SU-DHL-6 (cell line): ENCODE measurements at regions not wholly inside any gene's neighbourhood (a gene's known extent, or its start where the extent isn't known, plus 50 kb on each side); places are given as distances from the start of the nearest gene placed in this dataset.

Source experiments
- H2AFZ ChIP-seq: fragments of 200-600 bp; sonication (generic); 2 replicates; pipeline ENCODE4 v1.6.1; 2014; ENCODE audit warnings: low read depth, mild to moderate bottlenecking, moderate library complexity, mixed read lengths, antibody characterized with exemption, low read length; ENCODE audit not compliant: severe bottlenecking
- H3F3A ChIP-seq: fragments of 200-600 bp; shearing (Covaris generic); 2 replicates; pipeline ENCODE4 v1.6.0; 2016; ENCODE audit warnings: antibody characterized with exemption, mild to moderate bottlenecking; ENCODE audit not compliant: insufficient read depth
- H3K27ac ChIP-seq: fragments of 200-600 bp; sonication (generic); 2 replicates; pipeline ENCODE4 v1.5.1; 2016; ENCODE audit warnings: low read depth, mild to moderate bottlenecking, low read length, moderate library complexity, mixed read lengths
- H3K27me3 ChIP-seq: fragments of 200-600 bp; sonication (generic), shearing (Covaris generic); 2 replicates; pipeline ENCODE4 v1.6.0; 2014; ENCODE audit warnings: mild to moderate bottlenecking, low read length
- H3K36me3 ChIP-seq: fragments of 200-600 bp; sonication (generic); 2 replicates; pipeline ENCODE4 v1.6.1; 2014; ENCODE audit warnings: mild to moderate bottlenecking, low read length, mixed read lengths
- H3K4me2 ChIP-seq: fragments of 300-600, 200-600 bp; shearing (Covaris generic), sonication (generic); 2 replicates; pipeline ENCODE4 v1.6.0; 2014; ENCODE audit warnings: low read length, low read depth, mild to moderate bottlenecking; ENCODE audit not compliant: poor library complexity, severe bottlenecking
- H3K4me3 ChIP-seq: fragments of 200-600 bp; sonication (generic); 2 replicates; pipeline ENCODE4 v1.5.1; 2014; ENCODE audit warnings: antibody characterized with exemption, low read length, mild to moderate bottlenecking, mixed read lengths; ENCODE audit not compliant: insufficient read depth, poor library complexity, severe bottlenecking
- H3K79me2 ChIP-seq: fragments of 200-600 bp; sonication (generic); 2 replicates; pipeline ENCODE4 v1.6.1; 2014; ENCODE audit warnings: mild to moderate bottlenecking, low read length, moderate library complexity; ENCODE audit not compliant: insufficient read depth
- H3K9ac ChIP-seq: fragments of 200-600 bp; sonication (generic); 2 replicates; pipeline ENCODE4 v1.7.0; 2014; ENCODE audit warnings: mild to moderate bottlenecking, low read length
- H3K9me2 ChIP-seq: fragments of 200-600 bp; sonication (generic); replicated peaks from 2 replicates; pipeline ENCODE4 v1.6.1; 2014; ENCODE audit warnings: low read length; ENCODE audit not compliant: insufficient read depth
- H3K9me3 ChIP-seq: fragments of 200-600 bp; sonication (generic); 2 replicates; pipeline ENCODE4 v1.6.1; 2014; ENCODE audit warnings: low read length, mixed read lengths; ENCODE audit not compliant: insufficient read depth
- H4K20me1 ChIP-seq: fragments of 200-600 bp; sonication (generic); 2 replicates; pipeline ENCODE4 v1.6.1; 2014; ENCODE audit warnings: low read depth, mild to moderate bottlenecking, antibody characterized with exemption, low read length, moderate library complexity, mixed read lengths
- CTCF ChIP-seq: fragments of 200-600 bp; sonication (generic); IDR thresholded peaks from one replicate; pipeline ENCODE4 v1.5.1; 2017; ENCODE audit warnings: antibody characterized with exemption, mild to moderate bottlenecking, low read length, moderate library complexity; ENCODE audit not compliant: insufficient read depth, poor library complexity, severe bottlenecking
- EZH2phosphoT487 ChIP-seq: fragments of 200-600 bp; sonication (generic), shearing (Covaris generic); conservative IDR thresholded peaks from 2 replicates; pipeline ENCODE4 v1.6.1; 2018; ENCODE audit warnings: mild to moderate bottlenecking, antibody characterized with exemption, low read length, moderate library complexity, mixed read lengths

- Histone ChIP-seq H3K27ac (no peak overlapping the region), H3K9me3 (no peaks in the 10 kb centered on the region), H3K4me3 (no peak overlapping the region), H3F3A (no peaks in the 10 kb centered on the region), H3K4me2 (no peak overlapping the region), H3K79me2 (no peaks in the 10 kb centered on the region), H2AFZ (no peak overlapping the region), H4K20me1 (no peaks in the 10 kb centered on the region), H3K36me3 (no peaks in the 10 kb centered on the region), H3K9me2 (no peaks in the 10 kb centered on the region), H3K9ac (no peak overlapping the region), H3K27me3 (no peaks in the 10 kb centered on the region)
- TF ChIP-seq EZH2phosphoT487 (no peak), CTCF (no peak)
These were observed 244.9 kb upstream of the BLID start for GRCh38 chr11:122360875-122361274.

DNA sequence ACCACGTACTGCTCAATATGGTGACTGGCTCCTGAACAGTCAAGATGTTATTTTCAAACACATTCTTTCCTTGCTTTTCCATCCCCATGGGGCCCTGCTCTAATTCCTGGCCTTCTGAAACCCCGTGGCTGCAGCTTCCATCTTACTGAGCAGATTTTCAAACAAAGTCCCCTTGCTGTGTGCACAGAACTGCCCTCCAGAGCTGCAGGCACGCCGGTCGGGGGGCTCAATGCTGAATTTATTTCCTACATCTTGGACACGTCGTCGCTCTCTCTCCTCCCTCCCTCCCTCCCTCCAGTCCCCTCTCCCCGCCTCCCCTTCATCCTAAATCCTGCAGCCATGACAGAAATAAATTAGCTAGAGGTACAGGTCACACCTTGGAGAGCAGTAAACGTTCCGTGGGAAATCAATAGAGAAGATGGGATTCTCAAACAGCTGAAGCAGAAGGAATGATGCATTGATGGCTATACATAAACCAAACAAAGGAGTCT is 243.1 kb upstream of the BLID start:
- no peaks in the 10 kb centered on the region for H3K9me3 ChIP-seq
- no peaks in the 10 kb centered on the region for H3F3A ChIP-seq
- no peaks in the 10 kb centered on the region for H3K9me2 ChIP-seq
- no peaks in the 10 kb centered on the region for H3K27me3 ChIP-seq
- TF ChIP-seq EZH2phosphoT487 (no peak), CTCF (no peak)
- H4K20me1 ChIP-seq, result no peaks in the 10 kb centered on the region
- no peak overlapping the region for H3K4me3 ChIP-seq
- H3K79me2 ChIP-seq, result no peaks in the 10 kb centered on the region
- no peaks in the 10 kb centered on the region for H3K36me3 ChIP-seq
- H3K9ac ChIP-seq, result no peak overlapping the region
- no peak overlapping the region for H3K4me2 ChIP-seq
- H3K27ac ChIP-seq, result no peak overlapping the region
- no peak overlapping the region for H2AFZ ChIP-seq

DNA sequence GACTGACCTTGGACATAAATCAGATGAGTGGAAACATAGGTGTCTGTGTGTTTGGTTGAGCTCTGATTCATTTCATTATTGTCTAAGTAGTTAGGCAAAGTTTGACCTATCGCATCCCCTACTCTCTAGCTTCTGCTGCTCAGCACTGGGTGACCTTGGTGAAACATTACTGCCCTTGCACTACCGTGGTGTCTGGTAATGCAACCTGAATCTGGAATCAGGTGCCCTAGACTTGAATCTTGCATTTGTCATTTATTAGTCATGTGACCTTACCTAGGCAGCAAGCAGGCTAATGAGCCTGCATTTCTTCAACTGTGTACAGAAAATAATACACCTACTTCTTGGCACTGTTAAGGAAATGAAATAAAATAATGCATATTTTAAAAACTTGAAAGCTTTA is 242.3 kb upstream of the BLID start:
- Histone ChIP-seq H3K9me2 (no peaks in the 10 kb centered on the region), H3K9ac (no peak overlapping the region), H3K27me3 (no peaks in the 10 kb centered on the region), H3K4me2 (no peak overlapping the region), H3F3A (no peaks in the 10 kb centered on the region), H3K27ac (no peak overlapping the region), H3K9me3 (no peaks in the 10 kb centered on the region), H3K4me3 (no peak overlapping the region), H2AFZ (no peak overlapping the region), H3K36me3 (no peaks in the 10 kb centered on the region), H3K79me2 (no peaks in the 10 kb centered on the region), H4K20me1 (no peaks in the 10 kb centered on the region)
- TF ChIP-seq EZH2phosphoT487, result no peak
- TF ChIP-seq CTCF, result no peak
